H1 (cell line): ENCODE measurements at regions not wholly inside any gene's neighbourhood (a gene's known extent, or its start where the extent isn't known, plus 50 kb on each side); places are given as distances from the start of the nearest gene placed in this dataset.

Experiments used
- BCL11A ChIP-seq, 2 experiments: IDR thresholded peaks; one replicate each; pipeline ENCODE4 v1.6.1; 2011; ENCODE audit warnings: low read depth in 2 of 2, low read length in 2 of 2, mild to moderate bottlenecking in 2 of 2
- CEBPB ChIP-seq: IDR thresholded peaks from 2 replicates; pipeline ENCODE4 v1.6.1; 2012; ENCODE audit warnings: low read depth, low read length
- CHD7 ChIP-seq: fragments of 300-600 bp; sonication (generic); IDR thresholded peaks from 2 replicates; pipeline ENCODE4 v1.7.1; 2012; ENCODE audit warnings: low read length, moderate library complexity, mild to moderate bottlenecking, inconsistent platforms; ENCODE audit not compliant: insufficient replicate concordance
- CREB1 ChIP-seq: IDR thresholded peaks from 2 replicates; pipeline ENCODE4 v1.6.1; 2012; ENCODE audit warnings: inconsistent platforms
- CTCF ChIP-seq, 3 experiments: IDR thresholded peaks; 1 replicate in 2 of 3; 2 replicates in 1 of 3; pipeline versions ENCODE4 v1.5.1 to v1.6.1; 2011; ENCODE audit warnings: low read length in 3 of 3, mild to moderate bottlenecking in 3 of 3, inconsistent platforms in 2 of 3, low read depth in 1 of 3, moderate library complexity in 1 of 3; ENCODE audit not compliant: insufficient read depth in 1 of 3; ENCODE audit errors: control extremely low read depth in 1 of 3
- HDAC2 ChIP-seq, 2 experiments: fragments of 300-600 bp in 1 of 2; sonication (generic) in 1 of 2; IDR thresholded peaks; 2 replicates each; pipeline ENCODE4 v1.6.1; 2011 to 2012; ENCODE audit warnings: low read depth in 2 of 2, low read length in 2 of 2, mild to moderate bottlenecking in 2 of 2, moderate library complexity in 2 of 2, borderline replicate concordance in 1 of 2, inconsistent platforms in 1 of 2
- NANOG ChIP-seq: IDR thresholded peaks from 2 replicates; pipeline ENCODE4 v1.6.1; 2011; ENCODE audit warnings: low read length, low read depth, mild to moderate bottlenecking, inconsistent platforms; ENCODE audit not compliant: insufficient read depth, poor library complexity, severe bottlenecking
- PHF8 ChIP-seq: fragments of 200-600 bp; sonication (generic); conservative IDR thresholded peaks from 2 replicates; pipeline ENCODE4 v1.7.1; 2012; ENCODE audit warnings: low read depth, mild to moderate bottlenecking, inconsistent platforms, low read length, moderate library complexity
- POU5F1 ChIP-seq: IDR thresholded peaks from 2 replicates; pipeline ENCODE4 v1.6.1; 2011; ENCODE audit warnings: low read depth, mild to moderate bottlenecking, low read length, moderate library complexity
- TEAD4 ChIP-seq: IDR thresholded peaks from 2 replicates; pipeline ENCODE4 v1.6.1; 2012; ENCODE audit warnings: low read depth, low read length, inconsistent platforms, mixed read lengths

GRCh38 chrX:38898261-38898660 lies 97.0 kb downstream of the MID1IP1 start (continued):
- TF ChIP-seq CHD7 (no peak), CEBPB (no peak), CTCF (IDR thresholded peaks at IDR 0.05; ENCODE audit: control extremely low read depth in 1 of 3, insufficient read depth in 1 of 3, low read depth in 1 of 3, low read length in 3 of 3) (no peak), PHF8 (no peak), HDAC2 (IDR thresholded peaks at IDR 0.05; ENCODE audit: borderline replicate concordance in 1 of 2, low read depth in 2 of 2, low read length in 2 of 2) (no peak), NANOG (no peak), BCL11A (IDR thresholded peaks at IDR 0.05; ENCODE audit: low read depth in 2 of 2, low read length in 2 of 2) (no peak), POU5F1 (no peak), CREB1 (no peak), TEAD4 (no peak)
